HG03520 (cell line): ENCODE measurements at regions not wholly inside any gene's neighbourhood (a gene's known extent, or its start where the extent isn't known, plus 50 kb on each side); places are given as distances from the start of the nearest gene placed in this dataset.
"Not testable (repeated sequence)": the region's sequence is repeated elsewhere in the genome, so short reads cannot be mapped to it uniquely, and the experiment has no call there.

Experiments
- ATAC-seq: cut with Tn5 transposase; IDR thresholded peaks from one replicate; pipeline ENCODE4 v1.9.1; 2021; ENCODE audit warnings: mild to moderate bottlenecking, moderate library complexity; ENCODE audit not compliant: unreplicated experiment

DNA sequence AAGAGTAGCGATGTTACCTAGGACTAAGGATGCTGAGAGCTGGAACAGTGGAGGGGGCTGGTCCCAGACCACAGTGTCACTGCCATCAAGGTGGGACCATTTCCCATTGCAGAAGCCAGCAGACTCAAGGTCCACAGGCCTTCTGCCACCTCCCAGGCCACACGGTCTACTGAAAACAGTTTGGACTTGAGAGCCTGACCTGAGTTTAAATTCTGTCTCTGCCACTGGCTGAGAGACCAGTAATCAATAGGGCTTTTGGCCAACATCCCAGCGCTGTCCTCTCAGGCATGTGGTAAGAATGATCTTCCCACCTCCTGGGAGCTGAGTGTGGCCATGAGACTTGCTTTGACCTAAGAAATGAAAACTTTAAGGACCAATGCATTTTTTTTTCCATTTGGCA lies 331.4 kb upstream of the CDH5 start:
- no peak for ATAC-seq

DNA sequence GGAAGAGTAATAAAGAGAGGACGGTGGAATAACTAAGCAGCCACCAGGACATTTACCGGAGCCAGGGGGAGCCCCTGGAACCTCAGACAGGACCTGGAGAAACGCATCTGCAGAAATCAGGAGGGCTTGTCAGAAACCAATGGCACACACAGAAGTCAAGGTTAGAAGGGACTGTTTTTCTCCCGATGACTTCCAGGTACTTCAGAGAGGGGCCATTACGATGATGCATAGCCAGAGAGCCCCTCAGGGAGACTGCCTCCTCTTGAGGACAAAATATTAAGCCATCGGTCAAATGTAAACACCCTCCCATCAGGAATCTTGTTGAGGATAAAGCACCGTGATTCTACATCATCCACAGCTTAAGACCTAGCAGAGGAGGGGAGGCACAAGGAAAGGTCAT lies 333.6 kb upstream of the CDH5 start:
- ATAC-seq = no peak

DNA sequence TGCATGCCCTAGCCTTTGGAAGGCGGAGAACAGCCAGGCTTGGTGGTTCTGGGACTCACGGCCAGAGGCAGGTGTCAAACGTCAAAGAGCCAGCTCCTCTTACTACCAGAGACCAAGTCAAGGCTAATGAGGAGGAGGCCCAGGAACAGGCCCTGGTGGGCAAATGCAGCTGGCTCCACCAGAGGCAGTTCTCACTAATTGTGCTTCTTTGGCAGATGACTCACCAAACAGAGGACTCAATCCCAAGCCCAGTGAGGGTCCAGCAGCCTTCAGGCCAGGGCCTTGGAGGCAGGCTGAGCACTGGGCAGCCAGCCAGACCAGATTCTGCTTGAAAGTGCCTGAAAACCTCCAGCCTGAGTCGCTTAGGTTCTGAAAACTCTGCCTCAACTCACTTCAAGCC lies 336.5 kb upstream of the CDH5 start:
- ATAC-seq = no peak

DNA sequence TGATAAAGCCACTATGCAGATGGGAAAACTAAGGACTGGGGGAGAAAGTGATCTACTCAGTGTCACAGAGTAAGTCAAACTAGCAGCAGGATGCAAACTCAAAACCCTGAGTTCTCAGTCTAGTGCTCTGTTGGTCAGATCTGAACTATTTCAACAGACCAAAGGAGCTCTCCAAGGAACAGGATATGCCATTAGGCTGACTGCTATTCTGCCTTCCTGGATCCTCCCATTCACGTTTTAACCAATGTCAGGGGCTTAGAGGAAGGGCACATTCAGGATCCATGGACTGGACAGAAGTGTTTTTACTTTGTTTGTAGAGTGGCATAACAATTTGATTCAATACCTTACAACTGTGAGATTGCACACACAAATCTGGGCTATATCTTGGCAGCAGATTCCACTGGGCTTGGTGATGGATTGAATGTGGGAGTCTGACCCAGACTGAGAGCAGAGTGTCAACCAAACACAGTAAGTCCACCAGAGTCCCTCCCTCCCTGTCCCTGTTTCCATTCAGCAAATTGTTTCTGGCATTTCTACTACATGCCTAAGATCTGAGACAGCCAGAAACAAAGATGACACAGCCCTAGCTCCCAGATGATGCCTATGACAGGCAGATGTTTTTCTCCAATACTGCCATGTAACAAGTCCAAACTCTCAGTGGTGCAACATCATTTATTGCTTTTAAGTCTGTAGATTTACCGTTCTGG lies 337.8 kb upstream of the CDH5 start:
- ATAC-seq = no peak

DNA sequence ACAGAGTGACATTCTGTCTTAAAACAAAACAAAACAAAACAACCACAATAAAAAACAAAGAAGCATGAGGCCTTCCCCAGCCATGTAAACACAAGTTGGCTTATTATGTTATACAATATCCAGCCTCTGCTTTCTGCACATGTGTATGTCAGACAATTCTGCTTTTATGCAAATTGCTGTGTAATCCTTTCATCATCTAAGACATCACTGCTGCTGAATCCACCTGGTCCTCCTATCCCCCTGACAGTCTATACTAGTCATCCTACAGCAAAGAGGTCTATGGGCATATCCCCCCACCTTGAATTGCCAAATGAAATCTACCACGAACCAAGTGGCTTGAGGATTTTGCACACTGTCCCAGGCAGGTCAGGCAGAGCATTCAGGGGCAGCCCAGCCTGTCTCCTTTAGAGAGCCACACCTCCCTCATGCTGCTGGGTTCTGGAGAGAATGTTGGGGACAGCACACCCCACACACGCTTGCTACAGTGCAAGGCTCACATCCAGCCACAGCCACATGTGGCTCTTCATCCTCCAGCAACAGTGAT lies 339.6 kb upstream of the CDH5 start:
- no peak for ATAC-seq

DNA sequence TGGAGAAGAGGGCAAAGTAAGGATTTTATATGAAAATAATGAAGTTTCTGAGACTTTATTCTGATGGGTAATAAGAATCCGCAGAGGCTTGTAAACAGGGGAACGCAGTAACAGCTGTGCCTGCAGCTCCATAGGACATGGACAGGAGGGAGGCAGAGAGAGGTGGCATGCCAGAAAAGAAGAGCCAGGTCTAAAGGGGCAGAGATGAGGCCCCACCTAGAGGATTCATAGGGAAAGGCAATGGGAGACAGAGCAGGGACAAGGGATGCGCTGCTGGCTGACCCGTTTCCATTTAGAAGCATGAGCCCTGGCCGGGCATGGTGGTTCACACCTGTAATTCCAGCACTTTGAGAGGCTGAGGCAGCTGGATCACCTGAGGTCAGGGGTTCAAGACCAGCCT lies 340.3 kb upstream of the CDH5 start:
- ATAC-seq = no peak

DNA sequence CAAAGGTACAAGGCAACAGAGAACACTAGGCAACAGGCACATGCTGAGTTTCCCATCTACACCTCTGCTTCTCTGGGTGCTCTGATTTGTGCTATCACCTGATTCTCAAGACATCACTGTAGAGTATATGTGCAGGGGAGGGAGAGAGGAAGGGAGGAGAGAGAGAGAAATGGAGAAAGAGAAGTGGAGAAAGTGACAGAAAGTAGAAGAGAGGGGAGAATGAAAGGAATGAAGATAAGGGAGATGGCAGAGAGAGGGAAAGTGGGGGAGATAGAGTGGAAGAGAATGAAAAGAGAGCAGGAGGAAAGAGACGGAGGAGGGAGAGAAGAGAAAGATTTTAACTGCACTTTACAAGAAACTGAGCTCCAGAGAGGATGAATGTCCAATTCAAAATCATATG lies 340.7 kb upstream of the CDH5 start:
- ATAC-seq = no peak

DNA sequence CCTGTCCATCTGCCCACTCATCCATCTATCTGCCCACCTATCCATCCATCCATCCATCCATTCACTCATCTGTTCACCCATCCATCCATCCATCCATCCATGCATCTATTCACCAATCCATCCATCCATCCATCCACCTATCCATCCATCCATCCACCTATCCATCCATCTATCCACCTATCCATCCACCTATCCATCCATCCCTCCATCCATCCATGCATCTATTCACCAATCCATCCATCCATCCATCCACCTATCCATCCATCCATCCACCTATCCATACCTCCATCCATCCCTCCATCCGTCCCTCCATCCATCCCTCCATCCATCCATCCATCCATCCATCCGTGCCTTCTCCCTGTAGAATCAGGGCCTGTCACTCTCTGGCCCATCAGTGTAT lies 341.9 kb upstream of the CDH5 start:
- not testable (repeated sequence) for ATAC-seq

DNA sequence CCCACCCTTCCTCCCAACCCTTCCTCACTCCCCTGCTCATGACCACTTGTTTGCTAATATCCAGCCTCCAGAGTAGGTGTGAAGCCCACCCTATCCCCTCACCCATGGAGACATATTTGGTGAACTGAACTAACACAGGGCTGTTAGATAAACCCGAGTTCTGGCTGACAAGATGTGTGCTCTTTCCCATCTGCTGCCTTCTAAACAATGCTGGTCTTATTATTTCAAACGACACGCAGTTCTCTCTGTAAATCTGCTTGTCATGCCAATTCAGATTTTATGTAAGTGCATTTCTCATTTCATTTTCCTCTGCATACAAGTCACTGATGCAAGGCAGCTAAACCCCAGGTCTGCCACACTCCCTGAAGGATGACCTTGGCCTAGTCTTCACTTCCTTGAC lies 343.0 kb upstream of the CDH5 start:
- ATAC-seq = no peak

DNA sequence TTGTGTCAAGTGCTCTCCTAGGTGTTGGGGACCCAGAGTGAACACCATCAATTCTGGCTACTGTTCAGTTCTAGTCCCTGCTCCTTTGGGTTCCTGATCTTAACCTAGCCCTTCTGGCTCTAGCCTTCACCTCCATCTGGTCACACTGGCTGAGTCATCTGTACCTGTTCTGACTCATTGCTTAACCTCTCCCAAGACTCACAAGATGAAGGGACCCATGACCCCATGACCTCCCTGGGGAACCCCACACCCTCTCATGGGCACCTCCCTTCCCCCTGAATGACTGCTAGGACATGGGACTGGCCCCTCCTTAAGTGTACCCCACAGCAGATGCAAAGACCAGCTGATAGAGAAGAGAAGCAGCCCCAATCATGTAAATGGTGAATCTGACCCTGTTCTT lies 345.8 kb upstream of the CDH5 start:
- peak; percentile 58 for ATAC-seq

DNA sequence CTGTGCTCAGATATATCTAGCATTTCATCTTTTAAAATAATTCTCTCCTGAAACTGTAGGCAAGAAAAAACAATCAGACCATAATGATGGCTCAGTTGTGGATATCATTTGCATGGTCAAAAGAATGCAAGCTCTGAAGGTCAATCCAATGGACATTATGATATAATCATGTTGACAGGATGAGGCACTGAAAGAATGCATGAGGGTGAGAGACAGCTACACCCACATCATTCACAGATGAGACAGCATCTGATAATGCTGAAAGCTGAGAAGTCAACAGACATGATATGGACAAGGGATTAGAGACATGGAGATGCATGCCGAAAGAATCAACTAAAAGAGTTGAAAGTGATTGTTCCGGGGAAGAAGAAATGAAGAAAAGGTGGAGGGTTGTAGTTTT lies 346.4 kb upstream of the CDH5 start:
- no peak for ATAC-seq

DNA sequence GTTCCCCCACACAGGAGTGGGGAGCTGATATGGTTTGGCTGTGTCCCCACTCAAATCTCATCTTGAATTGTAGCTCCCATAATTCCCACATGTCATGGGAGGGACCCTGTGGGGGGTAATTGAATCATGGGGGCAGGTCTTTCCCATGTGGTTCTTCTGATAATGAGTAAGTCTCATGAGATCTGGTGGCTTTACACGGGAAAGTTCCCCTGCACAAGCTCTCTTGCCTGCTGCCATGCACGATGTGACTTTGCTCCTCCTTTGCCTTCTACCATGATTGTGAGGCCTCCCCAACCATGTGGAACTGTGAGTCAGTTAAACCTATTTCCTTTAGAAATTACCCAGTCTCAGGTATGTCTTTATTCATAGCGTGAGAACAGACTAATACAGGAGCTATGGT lies 347.0 kb upstream of the CDH5 start:
- not testable (repeated sequence) for ATAC-seq

DNA sequence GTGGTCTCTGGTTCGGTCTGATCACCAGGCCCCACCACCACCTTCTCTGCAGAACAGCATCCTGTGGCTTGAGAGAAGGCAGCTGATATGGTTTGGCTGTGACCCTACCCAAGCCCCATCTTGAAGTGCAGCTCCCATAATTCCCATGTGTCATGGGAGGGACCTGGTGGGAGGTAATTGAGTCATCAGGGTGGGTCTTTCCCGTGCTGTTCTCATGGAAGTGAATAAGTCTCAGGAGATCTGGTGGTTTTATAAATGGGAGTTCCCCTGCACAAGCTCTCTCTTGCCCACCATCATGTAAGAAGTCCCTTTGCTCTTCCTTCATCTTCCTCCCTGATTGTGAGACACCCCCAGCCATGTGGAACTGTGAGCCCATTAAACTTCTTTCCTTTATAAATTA lies 352.3 kb upstream of the CDH5 start:
- no peak for ATAC-seq

DNA sequence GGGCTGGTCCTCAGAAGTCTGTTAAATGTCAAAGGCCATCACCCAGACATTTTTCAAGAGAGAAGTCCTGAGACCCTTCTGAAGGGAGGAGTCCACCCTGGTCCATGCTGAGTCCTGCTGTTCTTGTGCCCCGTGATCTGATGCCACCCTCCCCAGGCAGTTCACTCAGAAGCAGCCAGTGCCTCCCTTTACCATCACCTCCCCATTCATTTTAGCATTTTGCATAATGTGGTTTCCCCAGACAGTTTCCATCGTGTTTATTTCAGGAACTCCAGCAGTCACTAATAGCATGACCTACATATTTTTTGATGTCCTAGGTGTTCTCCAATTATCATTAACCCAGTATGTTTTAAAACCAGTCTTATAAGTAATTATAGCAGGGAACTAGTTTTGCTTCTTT lies 353.0 kb upstream of the CDH5 start:
- no peak for ATAC-seq

DNA sequence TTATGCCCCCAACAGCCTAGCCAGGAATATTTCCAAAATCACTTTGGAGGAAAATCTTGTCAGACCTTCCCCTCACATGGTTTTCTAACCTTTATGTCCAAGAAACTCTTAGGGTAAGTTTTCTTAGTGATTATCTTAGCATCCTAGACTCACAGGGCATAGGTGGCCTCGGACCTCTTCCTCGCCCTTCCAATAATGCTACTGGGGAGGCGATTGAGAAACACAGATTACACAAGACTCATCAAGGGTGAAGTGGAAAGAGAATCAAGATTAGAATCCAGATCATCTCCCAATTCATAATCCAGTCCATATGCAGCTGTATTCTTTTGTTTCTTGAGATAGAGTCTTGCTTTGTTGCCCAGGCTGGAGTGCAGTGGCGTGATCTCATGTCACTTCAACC lies 358.4 kb upstream of the CDH5 start:
- no peak for ATAC-seq

DNA sequence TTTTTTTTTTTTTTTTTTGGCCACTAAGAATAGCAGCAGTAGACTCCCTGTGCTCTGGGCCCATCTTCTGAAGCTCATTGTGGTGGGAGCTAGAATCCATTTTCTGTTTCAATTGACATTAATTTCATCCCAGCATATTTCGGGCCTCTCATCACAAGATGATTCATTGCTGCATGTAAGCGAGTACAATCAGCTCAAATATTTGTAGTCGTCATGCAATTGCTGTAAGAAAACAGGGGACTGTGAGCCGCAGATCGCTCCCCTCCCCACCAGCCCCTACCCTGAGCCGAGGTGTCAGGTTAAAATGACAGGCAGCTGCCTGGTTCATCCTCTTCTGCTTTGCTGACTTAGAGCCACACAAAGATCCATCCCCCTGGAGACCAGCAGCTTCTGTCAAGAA lies 358.8 kb upstream of the CDH5 start:
- ATAC-seq = no peak

DNA sequence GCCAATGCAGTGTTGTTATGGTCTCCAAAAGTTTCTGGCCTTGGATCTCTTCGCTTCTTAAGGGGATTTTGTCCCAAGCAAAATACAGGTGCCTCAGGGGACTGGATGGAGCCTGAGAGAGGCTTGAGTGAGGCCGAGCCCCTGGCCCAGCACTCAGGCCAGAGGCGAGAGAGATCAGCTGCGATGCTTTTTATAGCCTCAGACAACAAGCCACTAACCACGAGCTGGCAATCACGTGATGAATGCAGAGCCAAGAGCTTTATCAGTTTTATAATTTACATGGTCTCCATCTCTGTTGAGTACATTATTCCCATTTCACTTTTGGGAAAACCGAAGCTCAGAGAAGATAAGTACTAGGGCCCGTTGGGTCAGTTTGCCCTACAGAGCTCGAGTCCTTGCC lies 360.0 kb upstream of the CDH5 start:
- ATAC-seq = no peak

DNA sequence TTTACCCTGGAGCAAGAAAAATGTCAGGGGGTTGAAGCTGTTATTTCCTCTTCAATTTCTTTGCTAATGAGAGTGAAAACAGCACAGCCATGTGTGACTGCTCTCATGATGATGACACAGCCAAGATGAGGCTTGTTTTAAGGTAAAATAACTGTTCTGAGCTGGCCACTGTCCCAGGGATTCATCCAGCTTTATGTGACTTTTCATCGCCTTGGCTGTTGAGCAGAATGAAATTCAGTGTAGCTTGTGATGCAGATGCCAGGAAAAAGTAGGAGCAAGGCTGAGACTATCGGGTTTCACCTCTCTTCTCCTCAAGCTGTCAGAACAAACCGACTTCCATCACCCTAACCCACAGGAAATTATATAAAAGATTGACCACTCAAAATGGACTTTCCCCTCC lies 361.8 kb upstream of the CDH5 start:
- ATAC-seq = no peak

DNA sequence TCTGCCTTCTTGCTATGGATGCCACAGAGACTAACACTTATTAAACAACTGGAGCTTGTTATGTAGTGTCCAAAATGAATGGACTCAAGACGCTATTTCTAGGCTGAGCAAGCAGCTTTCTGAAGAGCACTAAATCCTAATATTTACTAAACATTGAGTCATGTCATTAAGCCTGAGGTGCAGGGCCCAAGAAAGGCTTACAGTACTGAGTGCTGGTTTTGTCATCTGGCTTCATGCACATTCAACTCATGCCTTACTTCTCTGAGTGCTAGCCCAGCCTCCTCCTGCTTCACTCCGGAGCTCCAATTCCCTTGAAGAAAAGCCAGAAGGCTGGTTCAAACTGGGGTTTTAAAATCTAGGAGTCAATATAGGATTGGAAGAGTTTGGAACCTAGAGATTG lies 363.3 kb upstream of the CDH5 start:
- ATAC-seq = no peak

DNA sequence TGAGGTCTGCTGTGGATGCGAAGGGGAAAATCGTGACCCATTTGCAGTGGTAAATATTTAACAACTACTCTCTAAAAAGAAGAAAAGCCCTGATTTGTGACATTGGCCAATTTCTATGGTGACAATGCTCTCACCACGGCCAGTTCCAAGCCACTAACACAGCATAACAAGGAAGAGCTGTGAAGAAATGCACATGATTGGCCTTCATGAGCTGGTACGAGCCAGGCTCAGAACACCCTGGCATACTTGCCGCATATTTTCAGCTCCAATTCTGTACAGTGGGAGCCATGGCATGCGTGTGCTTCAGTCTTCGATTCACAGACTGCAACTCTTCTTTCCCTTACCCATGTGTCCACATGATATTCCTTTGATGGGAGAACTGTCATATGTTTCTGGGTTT lies 363.9 kb upstream of the CDH5 start:
- no peak for ATAC-seq

DNA sequence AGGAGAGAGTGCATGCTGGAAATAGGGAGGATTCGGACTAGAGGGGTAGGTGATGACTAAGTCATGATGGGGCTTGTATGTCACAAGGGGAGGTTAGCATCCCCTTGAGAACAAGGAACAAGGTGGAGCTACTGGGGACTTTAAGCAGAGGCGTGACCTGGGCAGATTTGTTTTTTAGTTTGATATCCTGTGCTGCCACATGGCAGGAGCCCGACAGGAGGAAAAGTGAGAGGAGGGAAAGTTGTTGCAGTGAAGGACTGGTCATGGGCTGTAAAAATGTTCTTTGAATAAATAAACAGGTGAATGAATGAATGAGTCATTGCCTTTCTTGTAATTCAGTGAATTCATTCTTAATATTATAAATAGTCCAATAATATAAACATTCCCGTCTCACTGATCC lies 365.1 kb upstream of the CDH5 start:
- ATAC-seq = no peak

DNA sequence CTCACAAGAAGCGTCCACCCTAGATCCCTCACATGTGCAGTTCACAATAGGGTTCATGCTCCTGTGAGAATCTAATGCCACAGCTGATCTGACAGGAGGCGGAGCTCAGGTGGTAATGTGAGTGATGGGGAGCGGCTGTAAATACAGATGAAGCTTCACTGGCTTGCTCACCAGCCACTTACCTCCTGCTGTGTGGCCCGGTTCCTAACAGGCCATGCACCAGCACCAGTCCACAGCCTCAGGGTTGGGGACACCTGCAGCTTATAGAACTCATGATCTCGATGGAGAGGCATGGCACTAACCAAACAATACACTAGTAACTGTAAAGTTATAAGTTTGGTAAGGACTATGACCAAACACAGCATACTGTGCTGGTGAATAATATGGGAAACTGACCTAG lies 368.0 kb upstream of the CDH5 start:
- ATAC-seq = no peak

DNA sequence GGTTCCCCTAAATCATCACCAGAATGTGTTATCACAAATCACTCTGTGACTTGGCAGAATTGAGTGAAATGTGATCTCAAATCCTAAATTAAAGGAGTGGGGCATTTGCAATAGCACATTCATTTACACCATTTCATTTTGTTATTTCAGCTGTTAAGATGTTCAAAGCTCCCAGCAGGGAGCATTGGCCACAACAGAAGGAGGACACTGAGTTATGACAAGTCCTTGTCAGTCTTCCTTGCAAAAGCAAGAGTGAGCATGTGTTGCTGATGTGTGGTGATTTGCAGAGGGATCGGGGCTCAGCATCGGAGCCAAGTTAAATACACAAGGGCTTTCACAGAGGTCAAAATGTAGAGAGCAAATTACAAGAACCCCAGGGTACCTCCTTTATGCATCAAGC lies 372.2 kb upstream of the CDH5 start:
- no peak for ATAC-seq
